CD14-positive monocyte (primary cell): ENCODE measurements at regions not wholly inside any gene's neighbourhood (a gene's known extent, or its start where the extent isn't known, plus 50 kb on each side); places are given as distances from the start of the nearest gene placed in this dataset.

Experiments
- DNase-seq, 3 donors: peaks; one replicate each; pipeline ENCODE4 v3.0.0-alpha.2; 2011 to 2022
- H2AFZ ChIP-seq: 2 replicates; pipeline ENCODE4 v1.6.0; 2012; ENCODE audit warnings: mild to moderate bottlenecking, low read depth, low read length, inconsistent platforms; ENCODE audit not compliant: insufficient read depth, poor library complexity, severe bottlenecking
- H3K27ac ChIP-seq, 2 donors: 1 replicate in 1 of 2; 2 replicates in 1 of 2; pipeline ENCODE4 v1.5.1; 2012 to 2013; ENCODE audit warnings: low read length in 2 of 2, control low read depth in 1 of 2, inconsistent platforms in 1 of 2, low read depth in 1 of 2, mild to moderate bottlenecking in 1 of 2
- H3K27me3 ChIP-seq, 2 donors: one replicate each; pipeline versions ENCODE4 v1.6.0 to v1.6.1; 2011 to 2013; ENCODE audit warnings: low read length in 2 of 2; ENCODE audit not compliant: control insufficient read depth in 2 of 2, insufficient read depth in 2 of 2
- H3K36me3 ChIP-seq, 2 donors: replicated peaks in 1 of 2; 1 replicate in 1 of 2; 2 replicates in 1 of 2; pipeline versions ENCODE4 v1.5.1 to v1.6.1; 2012 to 2013; ENCODE audit warnings: low read length in 2 of 2, control low read depth in 1 of 2, inconsistent platforms in 1 of 2, mild to moderate bottlenecking in 1 of 2; ENCODE audit not compliant: insufficient read depth in 2 of 2, control insufficient read depth in 1 of 2
- H3K4me1 ChIP-seq, 2 donors: 1 replicate in 1 of 2; 2 replicates in 1 of 2; pipeline versions ENCODE4 v1.5.1 to v1.6.1; 2012 to 2013; ENCODE audit warnings: low read length in 2 of 2, control low read depth in 1 of 2, inconsistent platforms in 1 of 2, mild to moderate bottlenecking in 1 of 2, moderate library complexity in 1 of 2; ENCODE audit not compliant: insufficient read depth in 2 of 2, control insufficient read depth in 1 of 2
- H3K4me2 ChIP-seq: replicated peaks from 2 replicates; pipeline ENCODE3; 2012; ENCODE audit warnings: low read length, moderate library complexity, mild to moderate bottlenecking; ENCODE audit not compliant: poor library complexity, severe bottlenecking; ENCODE audit errors: extremely low read depth
- H3K4me3 ChIP-seq, 3 experiments: fragments of 200-600 bp in 1 of 3; sonication (generic) in 1 of 3; replicated peaks in 1 of 3; 1 replicate in 2 of 3; 2 replicates in 1 of 3; pipeline ENCODE4 v1.5.1; 2011 to 2013; ENCODE audit warnings: low read length in 3 of 3, mild to moderate bottlenecking in 3 of 3, control low read depth in 2 of 3, low read depth in 2 of 3, inconsistent platforms in 1 of 3, moderate library complexity in 1 of 3
- H3K79me2 ChIP-seq: 2 replicates; pipeline ENCODE4 v1.6.0; 2012; ENCODE audit warnings: mild to moderate bottlenecking, control low read depth, inconsistent platforms, low read length, moderate library complexity; ENCODE audit not compliant: insufficient read depth
- H3K9ac ChIP-seq: 2 replicates; pipeline ENCODE4 v1.6.0; 2017; ENCODE audit warnings: low read length, mild to moderate bottlenecking; ENCODE audit not compliant: insufficient read depth, poor library complexity, severe bottlenecking
- H3K9me3 ChIP-seq, 2 donors: replicated peaks in 1 of 2; 1 replicate in 1 of 2; 2 replicates in 1 of 2; pipeline versions ENCODE4 v1.5.1 to v1.6.1; 2012 to 2013; ENCODE audit warnings: low read length in 2 of 2, control low read depth in 1 of 2; ENCODE audit not compliant: control insufficient read depth in 1 of 2, insufficient read depth in 1 of 2
- H4K20me1 ChIP-seq: 2 replicates; pipeline ENCODE4 v1.6.0; 2012; ENCODE audit warnings: mild to moderate bottlenecking, low read length, control low read depth, moderate library complexity; ENCODE audit not compliant: insufficient read depth
- H3K27ac Mint-ChIP-seq, 7 donors: one replicate each; pipeline ENCODE4 v1.8.0; 2020; ENCODE audit warnings: mild to moderate bottlenecking in 7 of 7, mixed read lengths in 7 of 7, moderate library complexity in 6 of 7, inconsistent platforms in 2 of 7
- H3K27me3 Mint-ChIP-seq, 3 donors: one replicate each; pipeline ENCODE4 v1.8.0; 2021 to 2022; ENCODE audit warnings: low read depth in 3 of 3, mild to moderate bottlenecking in 3 of 3, mixed read lengths in 3 of 3, moderate library complexity in 3 of 3, inconsistent platforms in 1 of 3
- H3K36me3 Mint-ChIP-seq, 2 donors: one replicate each; pipeline ENCODE4 v1.8.0; 2020; ENCODE audit warnings: mixed read lengths in 2 of 2, inconsistent platforms in 1 of 2, mild to moderate bottlenecking in 1 of 2
- H3K4me1 Mint-ChIP-seq: one replicate; pipeline ENCODE4 v1.8.0; 2020; ENCODE audit warnings: mild to moderate bottlenecking, mixed read lengths
- H3K4me3 Mint-ChIP-seq, 2 donors: one replicate each; pipeline ENCODE4 v1.8.0; 2020; ENCODE audit warnings: mild to moderate bottlenecking in 2 of 2, mixed read lengths in 2 of 2, moderate library complexity in 1 of 2
- H3K9me3 Mint-ChIP-seq, 7 donors: one replicate each; pipeline ENCODE4 v1.8.0; 2020 to 2022; ENCODE audit warnings: mixed read lengths in 7 of 7, mild to moderate bottlenecking in 6 of 7, moderate library complexity in 6 of 7, inconsistent platforms in 2 of 7
- WGBS: methylation state at CpG from one replicate; pipeline ENCODE4 v1.1.5; 2013; ENCODE audit warnings: missing lambda C conversion rate; ENCODE audit not compliant: insufficient coverage; 5-methylcytosine and 5-hydroxymethylcytosine counted together
- intact Hi-C, 2 donors: fragments of 100-400 bp; cut with micrococcal nuclease; formaldehyde crosslinking; loops; one replicate each; pipeline versions ENCODE4 v1.15.0 to v1.15.1; 2023
- TF ChIP-seq, protein P1 (sequence below): fragments of 200-600 bp; IDR thresholded peaks from one replicate; pipeline ENCODE4 v1.8.0; 2022; ENCODE audit warnings: antibody characterized with exemption, mild to moderate bottlenecking

DNA sequence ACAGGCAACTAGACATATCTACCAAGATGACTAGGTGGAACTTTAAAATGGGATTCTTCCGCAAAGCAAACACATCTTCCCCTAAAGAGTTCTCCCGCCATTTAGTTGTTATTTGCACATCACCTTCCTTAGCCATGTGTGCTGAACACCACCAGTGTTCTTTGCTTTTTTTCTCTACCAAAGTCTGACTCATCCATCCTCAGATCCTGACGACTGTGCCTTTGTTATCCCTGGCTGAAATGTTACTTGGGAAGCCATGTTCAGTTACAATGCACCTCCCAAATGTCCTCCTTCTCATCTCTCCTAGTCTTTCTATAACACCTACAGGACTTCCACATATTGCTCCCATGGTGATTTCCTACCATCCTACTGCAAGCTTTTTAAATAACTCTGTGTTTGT is 593.5 kb upstream of the ARID1B start:
- Histone ChIP-seq H3K27ac (no peak overlapping the region), H3K27me3 (no peaks in the 10 kb centered on the region), H3K4me1 (no peaks in the 10 kb centered on the region), H3K9me3 (no peaks in the 10 kb centered on the region), H3K36me3 (no peaks in the 10 kb centered on the region), H3K9ac (no peak overlapping the region), H3K4me2 (no peak overlapping the region), H4K20me1 (no peaks in the 10 kb centered on the region), H3K79me2 (no peaks in the 10 kb centered on the region), H2AFZ (no peak overlapping the region), H3K4me3 (no peak overlapping the region)
- TF ChIP-seq, protein P1, sequence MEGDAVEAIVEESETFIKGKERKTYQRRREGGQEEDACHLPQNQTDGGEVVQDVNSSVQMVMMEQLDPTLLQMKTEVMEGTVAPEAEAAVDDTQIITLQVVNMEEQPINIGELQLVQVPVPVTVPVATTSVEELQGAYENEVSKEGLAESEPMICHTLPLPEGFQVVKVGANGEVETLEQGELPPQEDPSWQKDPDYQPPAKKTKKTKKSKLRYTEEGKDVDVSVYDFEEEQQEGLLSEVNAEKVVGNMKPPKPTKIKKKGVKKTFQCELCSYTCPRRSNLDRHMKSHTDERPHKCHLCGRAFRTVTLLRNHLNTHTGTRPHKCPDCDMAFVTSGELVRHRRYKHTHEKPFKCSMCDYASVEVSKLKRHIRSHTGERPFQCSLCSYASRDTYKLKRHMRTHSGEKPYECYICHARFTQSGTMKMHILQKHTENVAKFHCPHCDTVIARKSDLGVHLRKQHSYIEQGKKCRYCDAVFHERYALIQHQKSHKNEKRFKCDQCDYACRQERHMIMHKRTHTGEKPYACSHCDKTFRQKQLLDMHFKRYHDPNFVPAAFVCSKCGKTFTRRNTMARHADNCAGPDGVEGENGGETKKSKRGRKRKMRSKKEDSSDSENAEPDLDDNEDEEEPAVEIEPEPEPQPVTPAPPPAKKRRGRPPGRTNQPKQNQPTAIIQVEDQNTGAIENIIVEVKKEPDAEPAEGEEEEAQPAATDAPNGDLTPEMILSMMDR, result no peak
- intact Hi-C loops, result no loop called here
- Mint-ChIP-seq H3K9me3 (peaks cover 0 to 7% (median 2%) of the 10 kb centered on the region in 7 donors), H3K27me3 (peaks cover 0 to 3% (median 0%) of the 10 kb centered on the region in 3 donors), H3K27ac (no peak overlapping the region), H3K4me1 (peaks cover 2% of the 10 kb centered on the region), H3K36me3 (no peaks in the 10 kb centered on the region), H3K4me3 (no peak overlapping the region)
- WGBS, result 92% methylated on average over 3 of the region's 3 CpGs
- DNase-seq, result no peak

DNA sequence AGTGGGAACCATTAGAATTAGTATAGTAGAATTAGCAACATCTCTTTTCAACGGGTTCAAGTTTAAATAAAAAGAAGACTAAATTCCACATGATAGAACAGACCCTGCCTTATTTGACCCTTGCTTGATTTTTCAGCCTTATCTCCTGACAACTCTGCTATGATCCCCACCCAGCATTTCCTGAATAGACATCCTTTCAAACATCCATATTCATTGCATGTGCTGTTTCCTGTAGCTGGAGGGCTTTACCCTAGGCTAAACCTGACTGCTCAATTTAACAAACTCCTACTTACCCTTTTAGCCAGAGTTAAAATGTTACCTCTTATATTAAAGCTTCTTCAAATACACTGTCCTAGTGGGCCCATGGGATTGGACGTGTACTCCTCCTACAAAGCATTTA is 594.8 kb upstream of the ARID1B start:
- Histone ChIP-seq H3K27ac (no peak overlapping the region), H3K4me2 (no peak overlapping the region), H3K4me3 (no peak overlapping the region), H3K9me3 (no peaks in the 10 kb centered on the region), H2AFZ (no peak overlapping the region), H3K36me3 (no peaks in the 10 kb centered on the region), H3K9ac (no peak overlapping the region), H3K79me2 (no peaks in the 10 kb centered on the region), H3K27me3 (no peaks in the 10 kb centered on the region), H3K4me1 (no peaks in the 10 kb centered on the region), H4K20me1 (no peaks in the 10 kb centered on the region)
- Mint-ChIP-seq H3K27ac (no peak overlapping the region), H3K27me3 (no peaks in the 10 kb centered on the region), H3K9me3 (peaks cover 0 to 12% (median 4%) of the 10 kb centered on the region in 7 donors), H3K4me1 (no peaks in the 10 kb centered on the region), H3K36me3 (no peaks in the 10 kb centered on the region), H3K4me3 (no peak overlapping the region)
- TF ChIP-seq, protein P1, result no peak
- no CpG with 5 or more reads among the region's 2 CpGs for WGBS
- intact Hi-C loops, result no loop called here
- DNase-seq, result no peak
